ENCODE measurements at regions not wholly inside any gene's neighbourhood (a gene's known extent, or its start where the extent isn't known, plus 50 kb on each side); places are given as distances from the start of the nearest gene placed in this dataset.

GRCh38 chr7:12872487-12872886 is 185.1 kb downstream of the ARL4A start:
- no peaks in the 10 kb centered on the region for H3K36me3 ChIP-seq (replicated peaks; ENCODE audit: insufficient read depth, low read length)
- H3K4me1 ChIP-seq (ENCODE audit: low read length), result no peaks in the 10 kb centered on the region
- no peaks in the 10 kb centered on the region for H3K27me3 ChIP-seq (replicated peaks; ENCODE audit: insufficient read depth, low read length)
- no peaks in the 10 kb centered on the region for H3K9me3 ChIP-seq (replicated peaks; ENCODE audit: insufficient read depth, low read length)
- H2AFZ ChIP-seq (ENCODE audit: low read length), result no peak overlapping the region
- no peak overlapping the region for H3K27ac ChIP-seq (ENCODE audit: low read length)
- no peaks in the 10 kb centered on the region for H3K79me2 ChIP-seq (ENCODE audit: low read length)
- no peak overlapping the region for H3K4me3 ChIP-seq (ENCODE audit: low read length)
- H3K9me2 ChIP-seq (replicated peaks; ENCODE audit: insufficient read depth, low read length), result no peaks in the 10 kb centered on the region
- no peaks in the 10 kb centered on the region for H4K20me1 ChIP-seq (ENCODE audit: insufficient read depth, low read length)
- H3K9ac ChIP-seq (ENCODE audit: low read length), result no peak overlapping the region
- TF ChIP-seq CTCF (IDR thresholded peaks at IDR 0.05; ENCODE audit: low read length) (no peak), EZH2 (optimal IDR thresholded peaks at IDR 0.05; ENCODE audit: low read depth, low read length) (no peak), EZH2phosphoT487 (IDR thresholded peaks at IDR 0.05; ENCODE audit: low read length) (no peak)
- H3F3A ChIP-seq (ENCODE audit: insufficient read depth, low read length), result no peaks in the 10 kb centered on the region
- no peak for DNase-seq
- H3K4me2 ChIP-seq (ENCODE audit: low read depth, low read length), result no peak overlapping the region

GRCh38 chr7:12873571-12873970 is 186.1 kb downstream of the ARL4A start:
- Histone ChIP-seq H3K4me2 (ENCODE audit: low read depth, low read length) (no peak overlapping the region), H3K9me3 (replicated peaks; ENCODE audit: insufficient read depth, low read length) (no peaks in the 10 kb centered on the region), H3K4me3 (ENCODE audit: low read length) (no peak overlapping the region), H3K27me3 (replicated peaks; ENCODE audit: insufficient read depth, low read length) (no peaks in the 10 kb centered on the region), H2AFZ (ENCODE audit: low read length) (no peak overlapping the region), H3K9ac (ENCODE audit: low read length) (no peak overlapping the region), H3F3A (ENCODE audit: insufficient read depth, low read length) (no peaks in the 10 kb centered on the region), H3K4me1 (ENCODE audit: low read length) (no peaks in the 10 kb centered on the region), H3K36me3 (replicated peaks; ENCODE audit: insufficient read depth, low read length) (no peaks in the 10 kb centered on the region), H4K20me1 (ENCODE audit: insufficient read depth, low read length) (no peaks in the 10 kb centered on the region), H3K9me2 (replicated peaks; ENCODE audit: insufficient read depth, low read length) (no peaks in the 10 kb centered on the region), H3K79me2 (ENCODE audit: low read length) (no peaks in the 10 kb centered on the region), H3K27ac (ENCODE audit: low read length) (no peak overlapping the region)
- DNase-seq, result no peak
- TF ChIP-seq EZH2 (optimal IDR thresholded peaks at IDR 0.05; ENCODE audit: low read depth, low read length) (no peak), CTCF (IDR thresholded peaks at IDR 0.05; ENCODE audit: low read length) (no peak), EZH2phosphoT487 (IDR thresholded peaks at IDR 0.05; ENCODE audit: low read length) (no peak)

GRCh38 chr7:12879139-12879538 is 191.7 kb downstream of the ARL4A start:
- no peak overlapping the region for H2AFZ ChIP-seq (ENCODE audit: low read length)
- H4K20me1 ChIP-seq (ENCODE audit: insufficient read depth, low read length), result no peaks in the 10 kb centered on the region
- no peaks in the 10 kb centered on the region for H3K27me3 ChIP-seq (replicated peaks; ENCODE audit: insufficient read depth, low read length)
- H3K79me2 ChIP-seq (ENCODE audit: low read length), result no peaks in the 10 kb centered on the region
- no peaks in the 10 kb centered on the region for H3K9me2 ChIP-seq (replicated peaks; ENCODE audit: insufficient read depth, low read length)
- no peak overlapping the region for H3K9ac ChIP-seq (ENCODE audit: low read length)
- H3K4me1 ChIP-seq (ENCODE audit: low read length), result no peaks in the 10 kb centered on the region
- no peaks in the 10 kb centered on the region for H3K9me3 ChIP-seq (replicated peaks; ENCODE audit: insufficient read depth, low read length)
- no peaks in the 10 kb centered on the region for H3K36me3 ChIP-seq (replicated peaks; ENCODE audit: insufficient read depth, low read length)
- TF ChIP-seq CTCF (IDR thresholded peaks at IDR 0.05; ENCODE audit: low read length) (no peak), EZH2 (optimal IDR thresholded peaks at IDR 0.05; ENCODE audit: low read depth, low read length) (no peak), EZH2phosphoT487 (IDR thresholded peaks at IDR 0.05; ENCODE audit: low read length) (no peak)
- no peak for DNase-seq
- H3K4me2 ChIP-seq (ENCODE audit: low read depth, low read length), result no peak overlapping the region
- H3K27ac ChIP-seq (ENCODE audit: low read length), result no peak overlapping the region
- H3F3A ChIP-seq (ENCODE audit: insufficient read depth, low read length), result no peaks in the 10 kb centered on the region
- no peak overlapping the region for H3K4me3 ChIP-seq (ENCODE audit: low read length)
